ENCODE measurements at regions not wholly inside any gene's neighbourhood (a gene's known extent, or its start where the extent isn't known, plus 50 kb on each side); places are given as distances from the start of the nearest gene placed in this dataset.

DNA sequence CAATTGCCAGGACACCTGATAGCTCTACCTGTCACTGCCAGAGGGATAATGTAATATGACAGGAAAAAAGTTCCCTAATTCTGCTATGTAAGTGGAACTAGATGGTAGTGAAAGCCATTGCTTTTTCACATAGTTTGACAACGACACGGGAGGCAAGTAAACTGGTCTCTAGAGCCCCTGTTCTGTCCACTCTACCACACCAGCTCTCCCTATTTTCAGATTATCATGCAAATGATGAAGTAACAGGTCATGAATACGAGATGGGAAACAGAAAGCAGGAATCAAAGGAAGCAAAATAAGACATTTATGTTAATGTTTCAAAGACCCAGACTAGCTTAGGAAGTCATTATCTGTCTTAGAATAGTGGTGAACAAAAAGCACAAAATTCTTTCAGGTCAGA lies 56.2 kb downstream of the TAF11L14 start:
- no peak for DNase-seq (ENCODE audit: extremely low read depth in 1 of 2, low read depth in 1 of 2)

DNA sequence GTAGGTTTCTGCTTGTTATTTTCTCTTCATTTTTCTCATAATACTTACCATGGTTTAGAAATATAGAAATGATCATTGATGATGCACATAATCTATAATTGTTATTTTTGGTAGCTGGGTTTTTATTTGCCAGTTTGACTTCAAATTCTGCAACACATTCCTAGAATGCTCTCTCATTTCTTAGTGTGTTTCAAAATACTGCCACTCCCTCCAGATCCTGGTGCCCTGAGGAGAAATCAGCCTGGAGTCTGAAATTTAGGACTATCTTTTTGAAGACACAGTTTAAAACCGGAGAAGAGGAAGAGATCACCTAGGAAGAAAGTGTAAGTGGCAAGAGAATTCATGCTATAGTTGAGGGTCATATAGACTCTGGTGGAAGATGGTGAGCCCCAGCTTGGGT lies 57.5 kb downstream of the TAF11L14 start:
- no peak for DNase-seq (ENCODE audit: extremely low read depth in 1 of 2, low read depth in 1 of 2)

DNA sequence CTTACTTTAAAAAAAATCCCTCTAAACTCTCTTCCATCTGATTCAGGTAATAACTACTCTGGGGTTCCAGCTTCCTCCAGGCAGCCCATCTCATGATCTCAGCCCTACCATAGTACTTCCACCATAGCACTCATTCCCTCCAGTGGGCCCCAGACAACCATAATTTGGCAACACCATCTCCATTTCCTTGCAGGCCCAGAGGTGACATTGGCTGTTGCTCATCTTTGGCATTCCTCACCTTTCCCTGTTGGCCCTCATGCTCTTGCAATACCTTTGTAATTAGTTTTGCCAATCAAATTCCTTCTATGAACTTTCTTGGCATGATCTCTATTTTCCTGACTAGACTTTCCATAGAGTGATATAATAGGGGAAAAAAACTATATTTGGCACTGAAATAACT lies 60.1 kb downstream of the TAF11L14 start:
- DNase-seq (ENCODE audit: extremely low read depth in 1 of 2, low read depth in 1 of 2) = no peak

DNA sequence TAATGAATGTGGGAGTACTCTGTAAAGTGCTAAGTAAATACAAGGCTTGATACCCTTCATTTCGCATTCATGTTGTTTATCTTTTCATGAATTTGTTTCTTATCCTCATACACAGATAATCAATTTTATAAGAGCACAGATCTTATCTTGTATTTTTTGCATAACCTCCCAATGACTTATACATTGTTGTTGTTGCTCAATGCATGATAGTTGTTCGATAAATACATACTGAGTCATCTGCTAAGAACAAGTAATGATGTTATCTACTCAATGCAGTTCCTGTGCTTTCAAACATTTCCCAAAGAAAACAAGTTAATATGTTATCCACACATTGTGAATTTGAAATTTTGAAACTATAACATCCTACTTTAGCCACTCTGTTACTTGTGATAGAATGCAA lies 60.7 kb downstream of the TAF11L14 start:
- DNase-seq (ENCODE audit: extremely low read depth in 1 of 2, low read depth in 1 of 2) = no peak

DNA sequence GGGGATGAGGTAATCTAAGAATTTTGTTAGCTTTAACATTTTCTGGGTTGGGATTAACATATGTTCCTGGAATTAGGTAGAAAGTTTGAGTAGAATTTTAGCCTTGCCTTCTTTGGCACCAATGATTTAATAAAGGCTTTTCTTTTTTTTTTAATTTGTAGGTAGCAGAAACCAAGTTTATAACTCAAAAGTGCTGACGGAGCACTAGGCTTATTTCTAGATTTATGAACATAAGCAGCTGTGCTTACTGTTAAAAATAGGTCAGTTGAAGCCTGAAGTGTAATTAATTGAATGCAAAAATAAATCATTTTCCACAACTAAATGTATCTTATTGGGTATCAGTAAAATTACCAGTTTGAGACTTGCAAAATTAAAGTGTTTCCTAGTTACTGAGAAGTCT lies 62.4 kb downstream of the TAF11L14 start:
- DNase-seq (ENCODE audit: extremely low read depth in 1 of 2, low read depth in 1 of 2) = no peak

DNA sequence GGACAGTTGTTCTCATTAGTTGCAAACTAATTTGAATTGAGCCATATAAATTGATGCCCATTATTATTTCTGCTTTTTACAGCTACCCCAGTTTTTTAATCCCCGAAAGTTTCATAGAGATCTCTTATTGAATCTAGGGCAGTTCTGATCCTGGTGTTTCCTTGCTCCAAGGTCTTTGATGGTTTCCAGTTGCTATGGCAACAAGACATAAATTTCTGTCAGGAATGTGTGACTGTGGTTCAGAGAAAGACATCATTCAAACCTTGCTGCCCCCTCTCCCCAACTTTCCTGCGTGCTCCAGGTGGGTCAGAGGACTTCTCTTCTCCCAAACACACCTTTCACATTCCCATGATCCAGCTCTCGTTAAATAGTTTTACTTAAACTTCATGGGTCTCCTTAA lies 63.4 kb downstream of the TAF11L14 start:
- no peak for DNase-seq (ENCODE audit: extremely low read depth in 1 of 2, low read depth in 1 of 2)

DNA sequence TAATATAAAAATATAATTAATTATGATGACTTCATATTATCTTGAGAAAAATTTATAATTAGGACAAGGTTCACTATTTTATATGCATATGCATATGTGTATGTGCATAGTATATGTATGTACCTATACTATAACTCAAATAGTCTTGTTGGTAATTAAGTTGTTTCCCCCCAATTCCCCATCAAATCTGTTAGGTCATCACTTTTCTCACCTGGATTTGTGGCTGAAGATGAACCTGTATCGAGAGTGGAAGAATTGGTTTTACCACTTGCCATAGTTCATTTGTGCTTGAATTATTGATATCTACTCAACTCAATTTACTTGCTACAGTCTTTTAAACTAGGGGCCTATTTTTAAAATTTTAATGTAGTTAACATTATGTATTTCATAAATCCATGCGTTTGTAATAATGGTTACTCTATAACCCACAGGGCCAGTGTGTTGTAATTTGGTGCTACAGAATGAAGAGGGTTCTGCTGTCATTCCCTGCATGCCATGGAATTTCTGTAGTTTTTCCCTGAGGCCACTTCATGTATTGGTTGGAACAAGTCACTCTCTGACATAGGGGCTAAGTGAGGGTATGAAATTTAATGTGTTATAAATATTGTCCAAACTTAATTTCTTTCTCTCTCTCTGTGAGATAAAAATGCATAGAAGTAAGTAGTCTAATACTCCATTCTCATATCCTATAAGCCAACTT lies 74.9 kb downstream of the TAF11L14 start:
- no peak for DNase-seq (ENCODE audit: extremely low read depth in 1 of 2, low read depth in 1 of 2)

DNA sequence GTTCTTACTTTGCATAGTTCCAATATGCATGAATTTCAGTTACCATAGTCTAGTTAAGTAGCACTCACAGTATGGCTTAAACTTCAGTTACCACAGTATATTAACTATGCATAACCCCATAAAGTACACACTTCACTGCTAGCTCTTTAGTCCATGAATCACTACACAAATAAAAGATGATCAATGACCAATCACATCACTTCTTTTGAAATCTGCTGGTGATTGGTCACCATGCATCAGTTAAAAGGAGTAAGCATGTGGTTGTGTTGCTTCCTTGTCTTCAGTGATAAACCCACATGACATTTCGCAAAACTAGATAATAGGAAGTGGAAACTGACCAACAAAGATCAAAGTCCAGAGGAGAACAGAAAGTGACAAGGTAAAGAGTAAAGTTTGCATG lies 79.0 kb downstream of the TAF11L14 start:
- DNase-seq (ENCODE audit: extremely low read depth in 1 of 2, low read depth in 1 of 2) = no peak

DNA sequence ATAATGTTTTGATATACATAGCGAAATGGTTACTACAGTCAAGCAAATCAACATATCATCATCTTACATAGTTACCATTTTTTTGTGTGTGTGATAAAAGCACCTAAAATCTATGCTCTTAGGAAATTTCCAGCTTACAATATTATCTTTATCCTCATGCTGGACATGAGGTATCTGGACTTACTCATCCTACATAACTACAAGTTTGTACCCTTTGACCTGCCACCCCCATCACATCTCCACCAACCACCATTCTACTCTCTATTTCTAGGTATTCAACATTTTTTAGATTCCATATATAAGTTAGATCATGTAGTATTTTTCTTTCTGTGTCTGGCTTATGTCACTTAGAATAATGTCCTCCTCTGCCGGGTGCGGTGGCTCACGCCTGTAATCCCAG lies 79.9 kb downstream of the TAF11L14 start:
- no peak for DNase-seq (ENCODE audit: extremely low read depth in 1 of 2, low read depth in 1 of 2)

DNA sequence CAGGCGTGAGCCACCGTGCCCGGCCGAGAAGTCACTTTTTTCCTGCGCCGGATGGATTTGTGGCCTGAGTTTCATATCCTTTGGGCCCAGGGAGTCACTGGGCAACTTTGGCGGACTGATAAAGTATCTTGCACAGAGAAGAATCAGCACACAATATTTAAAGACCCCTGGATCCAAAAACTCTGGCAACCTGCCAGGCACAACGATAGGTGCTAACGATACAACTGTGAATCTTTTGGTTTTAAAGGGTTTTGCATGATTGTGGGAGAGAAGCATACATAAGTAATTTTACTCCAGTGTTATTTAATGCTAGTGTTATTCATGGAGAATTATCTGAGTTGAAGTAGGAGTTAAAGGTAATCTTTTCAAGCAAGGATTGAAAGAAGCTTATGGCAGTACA lies 85.3 kb downstream of the TAF11L14 start:
- no peak for DNase-seq (ENCODE audit: extremely low read depth in 1 of 2, low read depth in 1 of 2)

DNA sequence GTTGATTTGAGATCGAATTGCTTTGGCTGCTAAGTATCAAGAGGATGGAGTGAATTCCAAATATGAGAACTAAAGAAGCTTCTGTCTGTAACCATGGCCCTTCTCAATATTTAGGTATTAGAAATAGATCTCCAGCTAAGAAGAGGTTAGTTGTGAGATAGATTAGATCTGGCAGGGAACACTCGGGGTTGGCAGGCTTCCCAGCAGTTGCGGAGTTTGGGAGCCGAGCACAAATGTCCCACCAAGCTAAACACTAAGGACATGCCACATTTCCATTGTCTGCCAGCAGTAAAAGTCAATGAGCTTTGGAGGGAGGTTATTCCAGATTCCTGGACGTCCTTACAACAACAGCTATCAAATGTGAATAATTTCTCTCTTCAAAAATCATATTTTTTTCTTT lies 85.8 kb downstream of the TAF11L14 start:
- no peak for DNase-seq (ENCODE audit: extremely low read depth in 1 of 2, low read depth in 1 of 2)

DNA sequence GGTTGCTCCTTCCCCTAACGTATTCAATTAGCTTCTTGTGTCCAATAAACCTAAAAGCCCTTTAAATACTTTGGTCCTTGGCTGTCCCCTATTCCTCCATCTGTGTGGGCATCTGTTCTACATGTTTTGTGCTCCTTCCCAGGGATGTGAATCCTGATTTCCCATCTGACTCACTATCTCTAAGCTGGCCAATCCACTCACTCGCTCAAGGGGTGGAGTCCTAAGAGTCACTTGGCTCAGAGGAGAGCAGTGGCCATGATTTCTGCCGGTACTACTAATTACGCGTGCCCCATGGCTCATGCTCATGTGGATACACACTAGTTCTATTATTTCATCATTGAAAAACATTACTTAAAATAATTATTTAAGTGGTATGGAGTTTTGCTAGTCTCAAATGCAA lies 89.6 kb downstream of the TAF11L14 start:
- DNase-seq (ENCODE audit: extremely low read depth in 1 of 2, low read depth in 1 of 2) = no peak

DNA sequence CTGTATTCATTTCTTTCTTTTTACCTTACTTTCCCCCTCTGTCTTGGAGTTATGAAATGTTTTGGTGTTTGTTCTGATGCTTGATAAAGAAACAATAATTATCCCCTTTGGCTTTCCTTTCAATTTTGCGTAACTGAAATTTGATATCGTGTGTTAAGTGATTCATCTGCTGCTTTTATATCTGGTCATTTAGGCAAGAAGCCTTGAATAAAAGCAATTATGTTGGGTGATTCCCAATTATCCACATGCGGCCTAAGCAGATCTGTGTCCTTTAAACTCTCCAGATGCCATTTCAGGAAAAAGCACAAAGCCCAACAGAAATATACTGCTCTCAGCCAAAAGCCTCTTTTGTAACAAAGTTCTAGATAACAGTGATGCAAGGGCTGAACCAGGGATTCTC lies 92.8 kb downstream of the TAF11L14 start:
- DNase-seq (ENCODE audit: extremely low read depth in 1 of 2, low read depth in 1 of 2) = no peak

DNA sequence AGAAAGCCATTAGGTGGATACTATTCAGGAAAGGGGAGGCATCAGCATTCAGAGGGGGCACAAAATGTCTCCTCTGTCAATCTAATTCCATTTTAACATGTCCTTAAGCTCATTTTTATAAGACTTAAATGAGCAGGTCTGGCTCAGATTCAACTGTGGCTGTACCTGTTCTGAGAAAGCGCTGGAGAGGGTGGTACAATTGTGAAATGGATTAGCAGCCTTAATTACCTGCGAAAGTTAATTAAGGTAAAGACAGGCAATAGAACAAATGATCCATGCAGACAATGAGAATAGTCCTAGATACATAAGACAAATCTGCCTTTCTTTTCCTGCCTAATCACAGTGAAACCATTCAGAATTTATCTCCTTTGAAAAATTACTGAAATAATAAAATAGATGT lies 96.2 kb downstream of the TAF11L14 start:
- no peak for DNase-seq (ENCODE audit: extremely low read depth in 1 of 2, low read depth in 1 of 2)

DNA sequence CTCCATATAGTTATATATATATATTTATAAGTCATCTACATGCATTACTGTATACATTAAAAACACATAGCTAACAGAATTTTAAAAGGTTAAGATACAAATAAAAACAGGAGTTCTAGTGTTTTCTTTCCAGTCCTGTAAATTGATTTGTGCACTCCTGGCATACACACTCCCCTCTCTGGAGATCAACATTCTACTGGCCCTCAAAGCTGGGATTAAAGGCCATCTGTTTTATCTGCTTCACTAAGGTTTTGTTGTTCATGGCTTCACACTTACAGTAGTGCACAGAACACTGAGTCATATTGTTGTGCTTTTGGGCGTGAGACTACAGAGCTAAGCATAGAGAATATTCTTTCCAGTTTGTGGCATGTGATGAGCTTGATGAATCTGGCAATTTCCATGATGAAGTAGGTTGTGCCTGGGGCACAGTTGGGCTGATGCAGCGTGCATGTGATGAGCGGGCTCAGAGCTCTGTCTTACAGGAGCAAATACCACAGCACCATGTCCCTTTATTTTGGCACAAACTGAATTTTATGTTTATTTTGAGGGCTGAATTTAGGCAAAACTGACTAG lies 98.2 kb downstream of the TAF11L14 start:
- DNase-seq (ENCODE audit: extremely low read depth in 1 of 2, low read depth in 1 of 2) = no peak

DNA sequence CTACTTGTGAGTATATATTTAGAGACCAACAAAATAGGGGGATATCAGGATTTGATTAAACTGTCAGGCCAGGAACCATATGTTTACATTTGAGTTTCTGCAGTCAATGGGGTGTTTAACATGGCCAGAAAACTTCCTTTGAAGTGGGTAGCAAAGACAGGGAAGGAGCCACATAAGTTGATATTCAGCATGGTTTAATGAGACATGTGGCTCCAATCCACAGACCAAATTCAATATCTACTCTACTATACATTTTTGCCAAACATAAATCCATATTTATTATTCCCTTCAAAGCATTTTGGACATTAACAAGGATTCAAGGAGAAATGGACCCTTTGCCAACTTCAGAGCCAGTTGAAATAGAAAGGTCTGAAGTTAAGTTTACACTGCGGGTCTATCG lies 99.8 kb downstream of the TAF11L14 start:
- DNase-seq (ENCODE audit: extremely low read depth in 1 of 2, low read depth in 1 of 2) = no peak

DNA sequence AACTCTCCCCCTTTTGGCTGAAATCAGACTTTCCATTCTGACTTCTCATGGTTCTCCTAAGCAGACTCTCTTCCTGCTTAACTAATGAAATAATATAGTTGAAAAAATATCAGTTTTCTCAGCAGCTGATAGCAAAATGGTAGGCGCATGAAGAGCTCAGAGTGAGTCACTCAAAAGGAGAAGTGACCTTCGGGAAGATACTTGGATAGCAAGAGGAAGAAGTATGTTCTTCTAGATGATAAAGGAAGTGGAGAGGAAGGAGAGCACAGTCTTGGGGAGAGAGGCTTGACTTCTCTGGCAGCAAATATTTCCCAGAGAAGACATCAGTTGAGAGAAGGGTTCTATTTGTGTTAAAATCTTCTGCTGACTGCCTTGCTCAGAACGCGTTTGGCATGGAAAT lies 101.5 kb downstream of the TAF11L14 start:
- DNase-seq (ENCODE audit: extremely low read depth in 1 of 2, low read depth in 1 of 2) = no peak

DNA sequence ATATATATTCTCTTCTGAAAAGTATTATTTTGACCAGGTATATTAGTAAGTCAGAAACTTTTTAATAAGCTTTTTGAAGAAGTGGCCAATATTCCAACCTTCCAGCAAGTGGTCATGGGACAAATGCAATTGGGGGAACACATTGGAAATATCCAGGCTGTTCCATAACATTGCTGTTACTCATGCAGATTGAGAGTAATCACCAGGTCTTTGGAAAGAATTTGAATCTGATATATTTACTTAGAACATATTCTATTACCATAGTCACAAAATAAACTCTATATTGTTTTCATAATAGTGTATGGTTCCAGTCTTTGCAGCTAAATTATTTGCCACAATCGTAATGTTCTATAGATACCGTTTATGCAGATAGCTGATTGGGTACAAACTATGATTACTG lies 102.8 kb downstream of the TAF11L14 start:
- no peak for DNase-seq (ENCODE audit: extremely low read depth in 1 of 2, low read depth in 1 of 2)

DNA sequence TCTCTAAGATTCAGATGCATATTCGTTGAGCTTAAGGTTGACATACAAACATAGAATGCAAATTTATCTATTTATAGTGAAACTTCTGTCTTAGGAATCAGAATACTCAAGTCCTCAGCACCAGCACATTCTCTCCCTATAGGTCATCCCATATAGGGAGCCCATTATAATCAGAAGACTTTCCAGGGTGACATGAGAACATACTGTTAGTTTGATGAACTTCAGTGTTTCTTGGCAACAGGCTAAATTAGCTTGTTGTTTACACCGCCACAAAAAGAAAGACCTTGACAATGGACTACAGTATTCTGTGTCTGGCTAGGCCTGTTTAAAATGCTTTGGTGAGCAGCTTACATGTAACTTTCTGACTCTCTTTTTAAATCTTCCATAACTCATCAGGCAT lies 104.2 kb downstream of the TAF11L14 start:
- no peak for DNase-seq (ENCODE audit: extremely low read depth in 1 of 2, low read depth in 1 of 2)

DNA sequence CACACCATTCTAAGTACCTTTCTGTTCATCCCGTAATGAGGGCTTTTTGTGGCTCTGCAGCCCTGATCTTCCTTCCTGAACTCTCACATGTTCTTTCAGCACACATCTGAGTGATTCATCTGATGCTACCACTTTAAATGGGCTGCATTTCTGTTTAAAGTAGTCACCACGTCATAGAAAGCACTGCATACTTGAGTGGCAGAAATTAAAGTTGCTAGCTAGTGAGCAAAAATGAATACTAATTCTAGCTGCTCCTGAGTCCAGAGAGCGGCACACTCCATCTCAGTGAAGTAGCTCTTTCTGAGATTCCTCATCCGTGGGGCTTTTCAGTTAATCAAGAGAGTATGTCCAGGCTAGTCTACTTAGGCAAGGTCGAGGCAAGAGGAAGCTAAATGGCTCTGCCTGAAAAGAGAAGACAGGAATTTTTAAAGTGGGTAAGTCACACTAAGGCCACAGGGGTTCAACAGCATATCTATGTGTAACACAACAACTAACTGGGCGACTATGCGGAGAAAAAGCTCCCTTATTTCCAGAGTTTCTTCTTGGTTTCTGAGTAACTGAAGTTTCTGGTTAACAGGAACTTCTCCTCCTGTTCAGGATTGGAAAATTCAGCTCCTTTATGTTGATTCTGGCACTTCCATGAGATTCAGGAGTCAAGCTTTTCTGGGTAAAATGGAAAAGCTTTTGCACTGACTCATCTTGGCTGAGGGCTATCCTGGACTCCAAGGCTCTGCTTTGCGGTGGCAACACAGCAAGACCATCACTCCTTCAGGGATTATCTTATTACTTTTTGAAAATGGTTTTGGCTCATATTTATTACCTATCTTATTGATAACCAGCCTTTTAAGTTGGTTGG lies 109.5 kb downstream of the TAF11L14 start:
- DNase-seq (ENCODE audit: extremely low read depth in 1 of 2, low read depth in 1 of 2) = no peak

DNA sequence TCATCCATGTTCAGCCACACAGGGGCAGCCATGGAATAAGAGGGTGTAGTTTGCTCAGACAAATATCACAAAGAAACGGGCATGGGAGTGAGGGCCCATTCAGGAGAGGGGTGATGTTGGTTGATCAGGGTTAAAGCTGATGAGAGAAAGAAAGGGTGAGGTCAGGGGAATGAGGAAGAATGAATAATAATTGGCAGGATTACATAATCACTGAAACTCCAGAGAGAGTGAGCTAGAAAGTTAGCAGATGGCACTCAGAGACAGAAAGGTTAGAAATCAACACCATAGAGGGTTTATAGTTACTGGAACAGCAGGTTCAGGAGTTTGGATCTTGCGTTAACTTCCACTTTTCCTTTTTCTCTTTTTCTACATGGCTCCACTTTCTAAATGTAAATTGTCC lies 113.9 kb downstream of the TAF11L14 start:
- no peak for DNase-seq (ENCODE audit: extremely low read depth in 1 of 2, low read depth in 1 of 2)

DNA sequence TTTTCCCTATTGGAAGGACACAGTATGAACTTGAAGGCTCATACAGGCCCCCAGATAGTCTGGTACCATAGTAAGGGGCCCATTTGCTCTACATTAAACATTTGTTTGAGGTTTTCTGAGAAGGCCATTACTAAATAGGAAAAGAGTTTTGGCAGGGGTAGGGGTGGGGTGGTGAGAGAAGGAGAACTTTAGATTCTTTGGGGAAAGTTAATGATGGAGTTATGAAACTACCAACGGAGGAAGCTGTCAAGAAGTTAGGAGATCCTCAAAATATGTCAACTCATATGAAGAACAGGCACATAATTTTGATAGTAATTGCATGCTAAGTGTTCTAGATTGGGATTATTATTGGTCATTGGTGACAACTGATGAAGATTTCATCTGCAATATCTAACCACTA lies 114.7 kb downstream of the TAF11L14 start:
- DNase-seq (ENCODE audit: extremely low read depth in 1 of 2, low read depth in 1 of 2) = no peak
